T-cell (primary cell): ENCODE measurements at regions not wholly inside any gene's neighbourhood (a gene's known extent, or its start where the extent isn't known, plus 50 kb on each side); places are given as distances from the start of the nearest gene placed in this dataset.

Source experiments
- ATAC-seq, 4 experiments: fragments of 200-7000 bp in 3 of 4; fragments of 150-1000 bp in 1 of 4; cut with Tn5 transposase; replicated peaks in 1 of 4; 1 replicate in 3 of 4; 2 replicates in 1 of 4; pipeline ENCODE4 v1.10.0; 2021; ENCODE audit warnings: moderate library complexity in 3 of 4, mild to moderate bottlenecking in 2 of 4, moderate number of reproducible peaks in 1 of 4
- CTCF ChIA-PET, 2 donors: fragments of 300-600 bp; sonication (Branson Sonifier 250); formaldehyde crosslinking; loops; one replicate each; lab custom pipeline; 2022; ENCODE audit warnings: antibody characterized with exemption in 2 of 2; lab: Charles Lee
- POLR2A ChIA-PET, 2 donors: fragments of 300-600 bp; sonication (Branson Sonifier 250); formaldehyde crosslinking; loops; one replicate each; lab custom pipeline; 2022; ENCODE audit warnings: antibody characterized with exemption in 2 of 2; lab: Charles Lee
- DNase-seq, 35 experiments: peaks; one replicate each; pipeline versions ENCODE4 v3.0.0 to v3.0.0-alpha.2; 2013 to 2023
- H3K27ac ChIP-seq: one replicate; pipeline ENCODE4 v1.5.1; 2013; ENCODE audit warnings: low read length
- H3K27me3 ChIP-seq, 2 experiments: replicated peaks in 1 of 2; 1 replicate in 1 of 2; 2 replicates in 1 of 2; pipeline versions ENCODE4 v1.6.1 to v1.7.0; 2013; ENCODE audit warnings: low read length in 1 of 2, mixed read lengths in 1 of 2; ENCODE audit not compliant: control insufficient read depth in 2 of 2, insufficient read depth in 2 of 2; ENCODE audit errors: extremely low read depth in 1 of 2
- H3K36me3 ChIP-seq, 2 donors: 1 replicate in 1 of 2; 2 replicates in 1 of 2; pipeline versions ENCODE4 v1.6.1 to v1.7.0; 2013; ENCODE audit warnings: low read length in 1 of 2; ENCODE audit not compliant: control insufficient read depth in 2 of 2, insufficient read depth in 1 of 2; ENCODE audit errors: extremely low read depth in 1 of 2
- H3K4me1 ChIP-seq, 2 experiments: 1 replicate in 1 of 2; 2 replicates in 1 of 2; pipeline versions ENCODE4 v1.6.1 to v1.7.0; 2013; ENCODE audit warnings: low read length in 2 of 2, mixed read lengths in 1 of 2; ENCODE audit not compliant: insufficient read depth in 2 of 2, control insufficient read depth in 1 of 2; ENCODE audit errors: extremely low read depth in 1 of 2
- H3K4me3 ChIP-seq, 2 donors: 1 replicate in 1 of 2; 2 replicates in 1 of 2; pipeline versions ENCODE4 v1.5.1 to v1.7.0; 2013; ENCODE audit warnings: mild to moderate bottlenecking in 2 of 2, low read length in 1 of 2, moderate library complexity in 1 of 2; ENCODE audit not compliant: control insufficient read depth in 1 of 2; ENCODE audit errors: extremely low read depth in 1 of 2
- H3K9me3 ChIP-seq: 2 replicates; pipeline ENCODE4 v1.7.0; 2013
- H3K27ac Mint-ChIP-seq, 2 donors: one replicate each; pipeline ENCODE4 v1.8.0; 2020 to 2021; ENCODE audit warnings: mild to moderate bottlenecking in 2 of 2, mixed read lengths in 2 of 2
- H3K27me3 Mint-ChIP-seq, 2 donors: one replicate each; pipeline ENCODE4 v1.8.0; 2021 to 2022; ENCODE audit warnings: mixed read lengths in 2 of 2
- H3K36me3 Mint-ChIP-seq: one replicate; pipeline ENCODE4 v1.8.0; 2021; ENCODE audit warnings: mixed read lengths
- H3K4me1 Mint-ChIP-seq, 3 donors: one replicate each; pipeline ENCODE4 v1.8.0; 2020 to 2022; ENCODE audit warnings: mixed read lengths in 3 of 3, mild to moderate bottlenecking in 1 of 3
- H3K4me3 Mint-ChIP-seq, 3 donors: one replicate each; pipeline ENCODE4 v1.8.0; 2020 to 2022; ENCODE audit warnings: mild to moderate bottlenecking in 3 of 3, mixed read lengths in 3 of 3, moderate library complexity in 3 of 3
- H3K9me3 Mint-ChIP-seq, 3 donors: one replicate each; pipeline ENCODE4 v1.8.0; 2020 to 2022; ENCODE audit warnings: mixed read lengths in 3 of 3
- WGBS: methylation state at CpG from one replicate; pipeline ENCODE4 v1.1.5; 2013; ENCODE audit warnings: missing lambda C conversion rate; ENCODE audit not compliant: insufficient coverage; 5-methylcytosine and 5-hydroxymethylcytosine counted together

- H3K36me3 ChIP-seq, result no peaks in the 10 kb centered on the region
- POLR2A ChIA-PET, result no interaction called here
- H3K4me3 ChIP-seq, result no peak overlapping the region
- CTCF ChIA-PET, result interaction anchor here (0.6 to 1.0 kb wide), 2 partner anchors 156 to 1994 kb away, joined by 3 to 5 read pairs; partner anchors contain the start of gene STT3B (in 1 of the 2)
- no peak overlapping the region for H3K27ac ChIP-seq
- no peak overlapping the region for H3K4me3 Mint-ChIP-seq
- no peaks in the 10 kb centered on the region for H3K36me3 Mint-ChIP-seq
- ATAC-seq (peak; percentile 84 to 95 (median 94)), DNase-seq (peak in 9 of 35 experiments; percentile 1 to 44 (median 3))
- H3K27me3 ChIP-seq, result no peaks in the 10 kb centered on the region
- 61% methylated on average over 2 of the region's 5 CpGs for WGBS
- peaks cover 11 to 19% (median 13%) of the 10 kb centered on the region in 3 donors for H3K4me1 Mint-ChIP-seq
- no peaks in the 10 kb centered on the region for H3K27me3 Mint-ChIP-seq
- no peaks in the 10 kb centered on the region for H3K9me3 ChIP-seq
- no peaks in the 10 kb centered on the region for H3K9me3 Mint-ChIP-seq
- H3K4me1 ChIP-seq, result no peaks in the 10 kb centered on the region
- peak overlapping the region in 1 of 2 donors; percentile 21 for H3K27ac Mint-ChIP-seq
Measured at GRCh38 chr3:31377045-31377642, 155.6 kb upstream of the STT3B start.

GRCh38 chr3:31378231-31378630 lies 154.5 kb upstream of the STT3B start:
- ATAC-seq, result no peak
- Histone ChIP-seq H3K27ac (no peak overlapping the region), H3K4me3 (no peak overlapping the region), H3K4me1 (no peaks in the 10 kb centered on the region), H3K9me3 (no peaks in the 10 kb centered on the region), H3K27me3 (no peaks in the 10 kb centered on the region), H3K36me3 (no peaks in the 10 kb centered on the region)
- H3K27ac Mint-ChIP-seq, result no peak overlapping the region
- no peak overlapping the region for H3K4me3 Mint-ChIP-seq
- WGBS, result no CpG with 5 or more reads among the region's 1 CpG
- ChIA-PET CTCF (no interaction called here), POLR2A (no interaction called here)
- no peaks in the 10 kb centered on the region for H3K27me3 Mint-ChIP-seq
- peaks cover 11 to 19% (median 13%) of the 10 kb centered on the region in 3 donors for H3K4me1 Mint-ChIP-seq
- no peaks in the 10 kb centered on the region for H3K9me3 Mint-ChIP-seq
- no peaks in the 10 kb centered on the region for H3K36me3 Mint-ChIP-seq
- DNase-seq, result no peak

GRCh38 chr3:31379598-31379997 lies 153.1 kb upstream of the STT3B start:
- Histone ChIP-seq H3K9me3 (no peaks in the 10 kb centered on the region), H3K36me3 (no peaks in the 10 kb centered on the region), H3K27me3 (no peaks in the 10 kb centered on the region), H3K27ac (no peak overlapping the region), H3K4me3 (no peak overlapping the region), H3K4me1 (no peaks in the 10 kb centered on the region)
- H3K4me1 Mint-ChIP-seq, result peaks cover 11 to 19% (median 13%) of the 10 kb centered on the region in 3 donors
- CTCF ChIA-PET, result no interaction called here
- DNase-seq (no peak), ATAC-seq (no peak)
- H3K27me3 Mint-ChIP-seq, result no peaks in the 10 kb centered on the region
- no peaks in the 10 kb centered on the region for H3K36me3 Mint-ChIP-seq
- no peak overlapping the region for H3K27ac Mint-ChIP-seq
- WGBS, result no CpG with 5 or more reads among the region's 2 CpGs
- POLR2A ChIA-PET, result no interaction called here
- H3K4me3 Mint-ChIP-seq, result no peak overlapping the region
- no peaks in the 10 kb centered on the region for H3K9me3 Mint-ChIP-seq

- H3K27me3 ChIP-seq, result no peaks in the 10 kb centered on the region
- peaks cover 2% of the 10 kb centered on the region for H3K9me3 ChIP-seq
- no peaks in the 10 kb centered on the region for H3K4me1 ChIP-seq
- no peak overlapping the region for H3K27ac ChIP-seq
- peaks cover 0 to 4% (median 0%) of the 10 kb centered on the region in 3 donors for H3K4me1 Mint-ChIP-seq
- CTCF ChIA-PET, result interaction anchor here in 1 of 2 donors (1.0 kb wide), 1 partner anchor 9 kb away, joined by 3 read pairs; no protein-coding TSS in a partner anchor
- POLR2A ChIA-PET, result no interaction called here
- ATAC-seq (no peak), DNase-seq (no peak)
- peaks cover 0 to 17% (median 5%) of the 10 kb centered on the region in 3 donors for H3K9me3 Mint-ChIP-seq
- H3K4me3 ChIP-seq, result no peak overlapping the region
- H3K27me3 Mint-ChIP-seq, result no peaks in the 10 kb centered on the region
- 100% methylated on average over 1 of the region's 1 CpG for WGBS
- no peak overlapping the region for H3K4me3 Mint-ChIP-seq
- H3K36me3 Mint-ChIP-seq, result peaks cover 11% of the 10 kb centered on the region
- no peaks in the 10 kb centered on the region for H3K36me3 ChIP-seq
- H3K27ac Mint-ChIP-seq, result no peak overlapping the region
Measured at GRCh38 chr3:31382856-31383255, 149.9 kb upstream of the STT3B start.

GRCh38 chr3:31384117-31384516 lies 148.6 kb upstream of the STT3B start:
- Histone ChIP-seq H3K4me3 (no peak overlapping the region), H3K4me1 (no peaks in the 10 kb centered on the region), H3K27me3 (no peaks in the 10 kb centered on the region), H3K9me3 (peaks cover 2% of the 10 kb centered on the region), H3K36me3 (no peaks in the 10 kb centered on the region), H3K27ac (no peak overlapping the region)
- H3K4me3 Mint-ChIP-seq, result no peak overlapping the region
- H3K36me3 Mint-ChIP-seq, result peaks cover 11% of the 10 kb centered on the region
- no CpG with 5 or more reads among the region's 1 CpG for WGBS
- H3K27ac Mint-ChIP-seq, result no peak overlapping the region
- DNase-seq (no peak), ATAC-seq (no peak)
- peaks cover 0 to 17% (median 5%) of the 10 kb centered on the region in 3 donors for H3K9me3 Mint-ChIP-seq
- no peaks in the 10 kb centered on the region for H3K4me1 Mint-ChIP-seq
- H3K27me3 Mint-ChIP-seq, result no peaks in the 10 kb centered on the region
- ChIA-PET POLR2A (no interaction called here), CTCF (no interaction called here)

GRCh38 chr3:31389939-31390338 lies 142.8 kb upstream of the STT3B start:
- Mint-ChIP-seq H3K36me3 (peaks cover 11% of the 10 kb centered on the region), H3K4me1 (peaks cover 10 to 20% (median 13%) of the 10 kb centered on the region in 3 donors), H3K4me3 (no peak overlapping the region), H3K27me3 (no peaks in the 10 kb centered on the region), H3K27ac (no peak overlapping the region), H3K9me3 (peaks cover 0 to 17% (median 5%) of the 10 kb centered on the region in 3 donors)
- Histone ChIP-seq H3K4me1 (peaks cover 3 to 4% of the 10 kb centered on the region in 2 experiments), H3K27ac (no peak overlapping the region), H3K9me3 (peaks cover 2% of the 10 kb centered on the region), H3K4me3 (no peak overlapping the region), H3K27me3 (no peaks in the 10 kb centered on the region), H3K36me3 (no peaks in the 10 kb centered on the region)
- WGBS, result 63% methylated on average over 1 of the region's 1 CpG
- ChIA-PET POLR2A (no interaction called here), CTCF (no interaction called here)
- ATAC-seq (no peak), DNase-seq (no peak)
